H1 (cell line): ENCODE measurements at regions not wholly inside any gene's neighbourhood (a gene's known extent, or its start where the extent isn't known, plus 50 kb on each side); places are given as distances from the start of the nearest gene placed in this dataset.

Source experiments
- BCL11A ChIP-seq, 2 experiments: IDR thresholded peaks; one replicate each; pipeline ENCODE4 v1.6.1; 2011; ENCODE audit warnings: low read depth in 2 of 2, low read length in 2 of 2, mild to moderate bottlenecking in 2 of 2
- CTCF ChIP-seq, 3 experiments: IDR thresholded peaks; 1 replicate in 2 of 3; 2 replicates in 1 of 3; pipeline versions ENCODE4 v1.5.1 to v1.6.1; 2011; ENCODE audit warnings: low read length in 3 of 3, mild to moderate bottlenecking in 3 of 3, inconsistent platforms in 2 of 3, low read depth in 1 of 3, moderate library complexity in 1 of 3; ENCODE audit not compliant: insufficient read depth in 1 of 3; ENCODE audit errors: control extremely low read depth in 1 of 3
- JUND ChIP-seq: IDR thresholded peaks from 2 replicates; pipeline ENCODE4 v1.6.1; 2011; ENCODE audit warnings: mild to moderate bottlenecking, improper control_type of control experiment, low read length
- MAFK ChIP-seq: IDR thresholded peaks from 2 replicates; pipeline ENCODE4 v1.6.1; 2012; ENCODE audit warnings: low read depth, mild to moderate bottlenecking, improper control_type of control experiment, low read length
- POLR2A ChIP-seq, 2 experiments: IDR thresholded peaks; 1 replicate in 1 of 2; 2 replicates in 1 of 2; pipeline ENCODE4 v1.6.1; 2011; ENCODE audit warnings: low read depth in 2 of 2, low read length in 2 of 2, mild to moderate bottlenecking in 2 of 2; ENCODE audit errors: control extremely low read depth in 1 of 2
- POLR2AphosphoS5 ChIP-seq: IDR thresholded peaks from 2 replicates; pipeline ENCODE4 v1.6.1; 2011; ENCODE audit warnings: low read depth, low read length
- RFX5 ChIP-seq: IDR thresholded peaks from 2 replicates; pipeline ENCODE4 v1.6.1; 2011; ENCODE audit warnings: low read depth, low read length, improper control_type of control experiment, borderline replicate concordance
- RXRA ChIP-seq: IDR thresholded peaks from 2 replicates; pipeline ENCODE4 v1.6.1; 2011; ENCODE audit warnings: low read depth, mild to moderate bottlenecking, low read length, moderate library complexity; ENCODE audit not compliant: insufficient read depth
- SIN3A ChIP-seq, 2 experiments: IDR thresholded peaks in 1 of 2; conservative IDR thresholded peaks in 1 of 2; 2 replicates each; pipeline ENCODE4 v1.6.1; 2011 to 2012; ENCODE audit warnings: low read length in 2 of 2, improper control_type of control experiment in 1 of 2, low read depth in 1 of 2, mild to moderate bottlenecking in 1 of 2
- TCF12 ChIP-seq: IDR thresholded peaks from 2 replicates; pipeline ENCODE4 v1.6.1; 2011; ENCODE audit warnings: low read depth, mild to moderate bottlenecking, low read length
- YY1 ChIP-seq: IDR thresholded peaks from 2 replicates; pipeline ENCODE4 v1.6.1; 2011; ENCODE audit warnings: low read depth, mild to moderate bottlenecking, low read length
- ZNF274 ChIP-seq: IDR thresholded peaks from 2 replicates; pipeline ENCODE4 v1.7.0; 2012; ENCODE audit warnings: low read length, borderline replicate concordance; ENCODE audit errors: extremely low read depth
- TF ChIP-seq, protein P1 (sequence below): IDR thresholded peaks from 2 replicates; pipeline ENCODE4 v1.6.1; 2011; ENCODE audit warnings: low read depth, mild to moderate bottlenecking, low read length; ENCODE audit not compliant: insufficient read depth

- TF ChIP-seq POLR2A (IDR thresholded peaks at IDR 0.05; ENCODE audit: control extremely low read depth in 1 of 2, low read depth in 2 of 2, low read length in 2 of 2) (no peak), POLR2AphosphoS5 (no peak), MAFK (no peak), YY1 (no peak), RFX5 (no peak), SIN3A (conservative IDR thresholded peaks at IDR 0.05 in 1 of 2, IDR thresholded peaks at IDR 0.05 in 1 of 2; ENCODE audit: low read depth in 1 of 2, low read length in 2 of 2) (no peak), ZNF274 (no peak), CTCF (IDR thresholded peaks at IDR 0.05; ENCODE audit: control extremely low read depth in 1 of 3, insufficient read depth in 1 of 3, low read depth in 1 of 3, low read length in 3 of 3) (no peak), BCL11A (IDR thresholded peaks at IDR 0.05; ENCODE audit: low read depth in 2 of 2, low read length in 2 of 2) (no peak), TCF12 (no peak), JUND (no peak), RXRA (no peak)
- TF ChIP-seq, protein P1, sequence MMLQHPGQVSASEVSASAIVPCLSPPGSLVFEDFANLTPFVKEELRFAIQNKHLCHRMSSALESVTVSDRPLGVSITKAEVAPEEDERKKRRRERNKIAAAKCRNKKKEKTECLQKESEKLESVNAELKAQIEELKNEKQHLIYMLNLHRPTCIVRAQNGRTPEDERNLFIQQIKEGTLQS: no peak
These were observed 152.4 kb upstream of the ADO start for GRCh38 chr10:62652114-62652513.
